NCI-H1694 treated with DMSO at 0.1 percent for 48 hours (cell line): ENCODE measurements at regions not wholly inside any gene's neighbourhood (a gene's known extent, or its start where the extent isn't known, plus 50 kb on each side); places are given as distances from the start of the nearest gene placed in this dataset.
A peak's percentile ranks its signal among the peaks of the same experiment; 100 is the strongest.

Source experiments
- DNase-seq: peaks from one replicate; lab custom pipeline; 2025; lab: John Stamatoyannopoulos, UW

DNA sequence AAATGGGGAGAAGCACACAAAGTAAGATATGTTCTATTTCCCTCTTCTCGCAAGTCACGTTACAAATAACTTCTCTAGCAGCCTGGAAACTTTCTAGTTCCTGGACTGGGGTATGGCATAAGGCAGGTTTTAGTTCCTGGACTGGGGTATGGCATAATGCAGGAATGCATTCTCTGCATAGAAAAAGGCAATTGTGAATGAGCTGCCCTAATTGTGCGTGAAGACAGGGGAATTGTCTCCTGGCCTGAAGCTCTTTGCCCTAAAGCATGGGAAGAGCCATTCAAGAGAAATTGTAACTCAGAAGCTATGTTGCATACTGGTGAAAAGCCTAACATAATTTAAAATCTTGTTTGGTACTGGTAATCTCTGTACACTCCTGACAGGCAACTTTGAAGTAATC, 54.3 kb upstream of the CBLB start:
- DNase-seq = no peak

DNA sequence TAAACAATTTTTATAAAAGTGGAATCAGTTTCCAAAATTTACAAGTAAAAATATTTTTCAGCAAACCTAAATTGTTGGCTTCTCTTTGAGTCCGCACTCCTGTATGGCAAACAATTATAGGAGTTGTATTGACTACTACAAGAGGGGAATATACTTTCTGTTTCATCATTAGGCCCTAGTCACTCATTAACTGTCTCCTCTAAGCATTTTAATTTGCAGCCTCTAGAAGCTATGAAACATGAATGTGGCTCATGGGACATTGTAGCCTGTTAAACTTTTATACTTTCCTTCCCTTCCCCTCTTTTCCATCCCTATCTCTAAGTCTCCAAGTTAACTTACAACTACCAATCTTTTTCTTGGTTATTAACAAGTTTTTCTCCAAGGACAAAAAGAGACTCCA, 58.9 kb upstream of the CBLB start:
- DNase-seq = no peak

DNA sequence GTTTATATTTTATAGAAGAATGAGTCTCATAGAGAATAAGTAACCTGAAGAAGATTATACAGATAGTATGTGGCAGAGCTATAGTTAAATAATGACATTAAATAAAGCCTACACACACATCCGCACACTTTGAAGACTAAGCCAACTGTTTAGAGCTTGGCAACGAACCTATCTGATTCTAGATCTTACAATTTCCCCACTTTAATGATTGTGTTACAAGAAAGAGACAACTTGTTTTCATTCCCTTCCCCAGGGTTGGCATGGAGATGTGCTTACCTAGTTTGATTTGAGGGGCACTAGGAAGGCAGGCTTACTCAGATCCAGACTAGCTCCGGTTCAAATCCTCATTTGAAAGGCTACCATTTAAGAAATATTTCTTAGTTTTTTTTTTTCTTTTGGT, 61.9 kb upstream of the CBLB start:
- DNase-seq = no peak

DNA sequence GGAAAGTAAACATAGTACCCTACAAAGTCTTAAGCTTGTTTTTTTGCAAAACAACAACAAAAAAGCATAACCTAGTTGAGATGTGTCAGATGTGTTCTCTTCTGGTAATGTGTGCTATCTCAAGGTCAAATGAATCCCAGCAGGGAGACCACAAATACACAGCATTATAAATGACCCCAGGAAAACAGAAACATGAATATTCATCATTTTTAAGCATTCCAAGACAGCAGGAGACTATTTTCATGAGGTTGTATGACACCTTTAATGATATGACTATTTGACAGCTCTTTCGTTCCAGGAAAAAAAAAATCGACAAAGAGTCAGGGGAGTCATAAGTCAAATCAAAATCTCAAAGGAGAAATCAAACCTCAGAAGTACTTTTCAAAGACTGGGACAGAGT, 62.7 kb upstream of the CBLB start:
- DNase-seq = no peak

DNA sequence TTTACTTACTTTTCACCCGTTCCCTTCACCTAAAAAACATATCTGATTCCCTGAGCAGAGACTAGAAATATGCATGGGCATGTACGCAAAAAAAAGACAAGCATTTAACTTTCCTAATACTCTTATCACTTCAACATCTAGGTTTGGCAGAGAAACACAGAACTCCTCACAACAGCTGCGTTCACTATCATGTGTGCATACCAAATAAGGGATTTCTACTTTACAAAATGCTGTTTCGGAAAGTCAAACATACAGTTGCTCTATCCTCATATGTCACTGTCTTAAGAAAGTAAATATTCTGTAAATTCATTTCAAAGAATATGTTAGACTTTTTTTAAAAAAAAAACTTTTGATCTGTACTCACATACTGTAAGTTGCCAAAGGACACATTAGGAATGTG, 65.1 kb upstream of the CBLB start:
- no peak for DNase-seq

DNA sequence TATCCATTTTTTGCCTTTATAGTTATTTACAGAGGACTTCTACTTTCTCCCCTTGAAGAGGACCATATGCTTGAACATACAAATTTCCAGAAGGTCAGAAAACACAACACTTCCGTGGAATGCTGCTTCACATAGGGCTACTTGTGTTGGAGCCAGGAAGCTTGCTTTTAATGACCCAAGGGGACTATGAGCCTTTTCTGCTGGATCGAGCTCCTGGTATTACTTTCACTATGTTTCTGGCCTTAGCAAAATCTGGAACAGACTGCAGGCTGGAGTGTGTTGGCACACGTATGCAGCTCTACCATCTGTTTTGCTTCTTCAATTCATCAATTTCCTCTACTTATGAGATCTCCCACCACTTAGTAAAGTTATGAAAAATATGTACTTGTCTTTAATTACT, 69.3 kb upstream of the CBLB start:
- peak; percentile 91 for DNase-seq

DNA sequence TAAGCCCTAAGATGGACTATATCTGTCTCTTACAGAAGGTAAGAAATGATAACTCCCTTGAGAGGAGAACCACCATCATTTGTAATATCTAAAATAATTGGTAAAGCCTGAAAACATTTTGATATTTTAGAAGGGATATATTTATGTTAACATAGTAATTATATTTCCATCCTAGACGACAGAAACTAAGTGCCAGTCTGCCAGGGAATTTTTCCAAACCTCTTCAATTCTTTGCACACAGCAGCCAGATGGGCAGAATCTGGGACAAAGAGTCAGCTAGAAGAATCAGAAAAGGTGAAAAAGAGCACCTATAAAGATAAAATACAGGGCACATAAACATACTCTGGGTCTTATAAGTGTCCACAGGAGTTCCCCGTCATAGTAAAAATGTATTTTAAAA, 70.0 kb upstream of the CBLB start:
- DNase-seq = peak; percentile 61

DNA sequence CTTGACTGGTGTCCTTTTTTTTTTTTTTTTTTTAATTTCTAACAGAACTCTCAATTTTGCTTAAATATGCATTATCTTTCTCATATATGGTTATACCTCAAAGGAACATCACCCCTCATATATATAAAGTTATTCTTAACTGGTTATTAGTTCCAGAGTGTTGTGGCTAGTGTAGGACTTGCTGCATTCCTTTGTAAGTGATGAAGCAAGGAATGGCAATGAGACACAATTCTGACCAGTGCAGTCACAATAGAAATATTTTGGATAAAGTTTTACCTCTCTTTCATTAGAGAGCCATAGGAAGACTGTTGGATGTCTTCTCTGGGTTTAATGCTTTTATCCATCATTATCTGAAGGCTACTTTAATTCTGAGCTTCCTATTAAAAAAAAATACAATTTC, 75.5 kb upstream of the CBLB start:
- DNase-seq = no peak

DNA sequence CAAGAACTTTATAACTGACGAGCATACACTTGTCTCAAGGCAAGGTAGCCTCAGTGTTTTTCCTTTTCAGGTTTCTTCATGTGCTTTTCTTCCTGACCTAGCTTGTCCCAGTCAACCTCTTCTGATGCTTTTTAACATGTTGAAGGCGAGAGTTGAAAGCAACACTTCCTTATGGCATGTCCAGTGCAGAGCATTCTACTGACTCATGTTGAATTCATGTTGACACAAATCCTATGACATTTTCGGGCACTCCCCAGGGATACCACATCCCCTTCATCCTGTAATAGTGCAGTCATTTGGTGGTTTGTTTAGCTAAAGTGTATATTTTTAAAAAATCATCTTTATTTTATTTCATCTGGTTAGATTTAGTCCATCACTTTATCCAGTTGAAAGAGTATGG, 75.9 kb upstream of the CBLB start:
- DNase-seq = no peak

DNA sequence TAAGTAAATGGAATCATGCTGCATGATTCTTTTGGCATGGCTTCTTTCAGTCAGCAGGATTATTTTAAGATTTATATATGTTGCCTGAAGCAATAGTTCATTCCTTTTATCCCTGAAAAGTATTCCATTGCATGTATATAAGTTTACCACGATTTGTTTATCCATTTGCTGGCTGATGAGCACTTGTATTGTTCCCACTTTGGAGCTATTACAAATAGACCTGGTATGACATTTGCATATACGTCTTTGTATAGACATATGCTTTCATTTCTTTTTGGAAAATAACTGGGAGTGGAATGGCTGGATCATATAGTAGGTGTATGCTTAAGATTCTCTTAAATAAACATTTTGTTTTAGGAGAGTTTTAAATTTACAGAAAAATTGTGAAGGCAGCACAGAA, 79.3 kb upstream of the CBLB start:
- DNase-seq = no peak

DNA sequence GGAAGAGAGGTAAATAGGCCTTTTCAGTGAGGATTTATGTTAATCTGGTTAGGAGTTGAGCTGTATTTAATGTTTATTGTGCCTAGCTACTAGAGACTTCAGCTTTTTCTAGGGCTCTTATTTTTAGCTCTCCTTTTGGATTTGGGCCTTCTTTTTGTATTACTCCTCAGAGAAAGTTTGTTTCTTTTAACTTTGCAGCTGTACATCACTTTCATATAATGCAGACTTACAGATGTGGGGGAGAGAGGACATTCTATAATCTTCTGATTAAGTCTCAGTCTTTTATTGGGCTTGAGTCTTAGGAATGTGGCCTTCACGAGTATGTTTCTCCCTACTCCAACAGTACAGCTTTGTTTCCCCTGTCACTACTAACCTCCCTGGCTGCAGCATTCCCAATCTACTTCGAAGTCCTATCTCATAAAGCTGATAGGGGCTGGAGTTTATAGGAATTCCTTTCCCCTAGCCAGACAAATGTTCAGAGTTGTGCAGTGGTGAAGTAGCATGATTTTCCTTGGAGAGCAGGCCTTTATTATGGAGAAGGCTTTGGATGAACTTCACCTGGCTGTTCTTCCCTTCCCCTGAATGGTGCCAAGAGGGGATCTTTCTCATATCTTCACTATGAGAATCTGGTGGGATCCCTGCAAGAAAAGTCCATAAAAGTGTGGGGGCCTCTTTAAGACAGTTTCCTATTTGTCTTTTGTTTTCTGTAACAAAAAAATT, 82.2 kb upstream of the CBLB start:
- DNase-seq = no peak

DNA sequence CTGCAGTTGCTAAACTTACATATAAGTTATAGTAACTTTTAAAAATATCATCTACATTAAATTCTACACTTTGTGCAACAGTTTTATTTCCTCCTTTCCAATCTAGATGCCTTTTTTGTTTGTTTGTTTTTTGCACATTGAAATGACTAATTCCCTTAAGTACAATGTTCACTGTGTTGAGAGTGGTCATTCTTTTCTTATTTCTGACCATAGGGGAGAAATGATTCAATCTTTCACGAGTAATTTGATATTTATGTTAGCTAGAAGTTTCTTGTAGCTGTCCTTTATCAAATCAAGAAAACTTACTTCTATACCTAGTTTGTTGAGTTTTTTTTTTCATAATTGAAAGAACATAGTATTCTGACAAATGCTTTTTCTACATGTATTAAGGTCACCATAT, 85.0 kb upstream of the CBLB start:
- DNase-seq = no peak

DNA sequence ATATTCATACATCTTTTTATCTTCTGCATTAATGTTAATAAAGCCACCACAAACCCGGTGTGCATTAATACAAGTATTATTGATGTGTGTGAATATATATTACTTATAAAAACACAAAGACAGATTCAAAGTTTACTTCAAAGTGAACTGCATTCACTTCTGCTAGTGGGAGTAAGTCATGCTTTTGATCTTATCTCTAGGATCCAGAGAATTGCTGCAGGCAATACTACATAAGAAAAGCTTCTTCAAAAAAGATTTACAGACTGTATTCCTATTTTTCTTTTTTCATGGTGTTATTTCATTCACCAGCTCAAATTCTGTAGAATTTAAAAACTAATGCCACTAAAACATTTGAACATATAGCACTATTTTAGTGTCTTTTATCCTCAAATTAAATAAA, 87.5 kb upstream of the CBLB start:
- no peak for DNase-seq

DNA sequence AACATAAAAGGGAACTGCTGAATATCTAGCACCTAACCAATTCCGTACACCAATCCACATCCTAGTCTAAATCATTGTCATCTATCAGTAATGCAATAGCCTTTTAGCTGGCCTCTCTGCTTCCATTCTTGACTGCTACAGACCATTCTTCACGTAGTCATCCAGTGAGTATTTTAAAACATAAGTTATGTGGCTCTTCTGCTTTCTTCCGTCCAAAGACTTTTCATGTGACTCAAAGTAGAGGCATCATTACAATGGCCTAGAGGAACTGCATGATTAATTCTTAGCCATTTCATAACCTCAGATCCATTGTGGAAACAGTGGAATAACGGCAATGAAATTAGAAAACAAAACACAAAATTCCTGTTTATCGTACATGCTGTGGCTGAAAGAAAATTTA, 88.9 kb upstream of the CBLB start:
- DNase-seq = no peak

DNA sequence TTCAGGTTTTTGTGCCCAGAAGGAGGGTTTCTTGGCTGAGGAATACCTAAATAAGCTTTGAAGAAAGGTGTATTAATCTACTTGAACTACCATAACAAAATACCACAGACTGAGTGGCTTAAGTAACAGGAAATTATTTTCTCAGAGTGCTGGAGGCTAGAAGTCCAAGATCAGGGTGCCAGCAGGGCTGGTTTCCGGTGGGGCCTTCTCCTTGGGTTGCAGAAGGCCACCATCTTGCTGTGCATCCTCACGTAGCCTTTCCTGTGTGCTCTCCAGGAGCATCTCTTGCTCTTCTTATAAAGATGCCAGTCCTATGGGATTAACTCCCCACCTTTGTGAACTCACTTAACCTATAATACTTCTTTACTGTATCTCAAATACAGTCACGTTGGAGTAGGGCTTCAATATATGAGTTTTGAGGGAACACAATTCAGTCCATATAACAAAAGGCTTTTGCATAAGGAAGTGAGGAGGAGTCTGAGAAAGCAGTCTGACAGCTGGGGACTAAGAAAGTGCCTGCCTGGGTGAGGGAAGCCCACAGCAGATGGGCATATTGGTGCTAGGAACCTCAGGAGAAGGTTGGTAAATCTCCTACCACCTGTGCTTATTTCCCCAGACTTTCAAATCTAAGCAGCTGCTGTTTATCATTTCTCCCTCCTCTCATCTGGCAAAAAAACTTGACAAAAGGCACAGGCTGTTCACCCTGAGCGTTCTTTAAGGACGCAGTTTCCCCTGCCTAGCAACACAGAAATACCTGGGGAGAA, 89.6 kb upstream of the CBLB start:
- DNase-seq = no peak

DNA sequence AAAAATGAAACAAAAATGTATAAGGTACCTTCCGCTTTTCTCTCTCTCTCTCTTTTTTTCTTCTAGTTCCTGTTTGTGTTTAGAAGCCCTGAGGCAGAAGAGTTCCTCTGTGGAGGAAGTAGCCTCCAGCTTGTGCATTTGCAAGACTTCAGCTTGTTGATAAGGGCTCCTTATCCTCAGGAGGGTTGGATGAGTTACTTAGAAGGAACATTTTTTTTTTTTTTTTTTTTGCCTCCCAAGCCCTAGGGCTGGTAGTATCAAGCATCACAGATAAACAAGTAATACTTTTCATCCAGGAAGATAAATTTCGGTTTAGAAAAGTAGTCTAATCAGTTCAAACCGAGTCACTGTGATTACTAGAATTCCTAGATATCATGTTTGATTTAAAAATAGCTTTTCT, 91.0 kb upstream of the CBLB start:
- DNase-seq = no peak

DNA sequence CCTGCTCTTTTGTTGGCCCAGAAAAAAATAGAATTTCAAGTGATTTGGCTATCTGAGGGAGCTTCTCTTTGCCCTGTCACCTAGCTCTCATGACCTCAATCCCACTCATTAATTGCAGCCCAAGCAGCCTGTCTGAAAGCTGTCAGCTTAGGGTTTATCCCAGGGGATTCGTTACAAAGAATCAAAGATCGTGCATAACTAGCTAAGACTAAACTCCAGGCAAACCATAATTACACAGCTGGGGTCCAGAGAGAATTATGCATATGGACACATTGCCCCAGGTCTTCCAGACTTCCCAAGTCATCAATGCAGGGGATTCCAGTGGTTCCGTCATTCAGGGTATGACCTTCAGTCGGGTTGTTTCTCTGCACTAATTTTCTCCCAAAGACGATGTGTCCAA, 91.6 kb upstream of the CBLB start:
- DNase-seq = no peak

DNA sequence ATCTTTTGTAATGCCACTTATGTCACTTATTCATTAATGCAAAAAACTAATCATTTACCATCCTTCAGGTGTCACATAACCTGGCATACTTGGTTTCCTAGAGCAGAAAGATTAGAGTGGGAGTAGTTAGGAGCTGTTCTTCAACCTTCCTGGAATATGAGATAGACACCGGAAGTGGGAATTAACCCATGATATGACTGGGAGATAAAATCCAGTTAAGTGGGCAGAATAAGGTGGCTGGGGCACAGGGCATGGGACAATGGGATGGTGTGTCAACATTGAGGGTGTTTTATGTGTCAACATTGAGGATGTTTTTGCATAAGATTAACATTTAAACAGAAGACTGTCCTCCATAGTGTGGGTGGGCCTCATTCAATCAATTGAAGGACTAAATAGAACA, 94.3 kb upstream of the CBLB start:
- DNase-seq = no peak

DNA sequence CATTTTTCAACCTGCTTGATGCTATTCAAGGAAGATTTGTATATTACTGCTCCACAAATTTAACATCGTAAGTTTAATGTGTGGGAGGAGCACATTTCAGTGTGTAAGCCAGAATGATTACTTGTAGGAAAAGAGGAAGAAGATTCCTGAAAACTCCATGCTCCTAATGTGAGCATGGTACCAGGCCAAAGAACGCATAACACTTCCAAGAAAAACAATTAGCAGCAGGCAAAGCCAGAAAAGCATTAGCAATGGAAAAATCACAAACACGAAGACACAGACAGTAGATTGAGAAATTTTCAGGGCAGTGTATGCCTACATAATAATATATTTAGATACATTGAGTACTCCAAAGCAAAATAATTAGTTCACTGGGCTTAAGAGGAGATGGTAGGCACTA, 96.6 kb upstream of the CBLB start:
- no peak for DNase-seq

DNA sequence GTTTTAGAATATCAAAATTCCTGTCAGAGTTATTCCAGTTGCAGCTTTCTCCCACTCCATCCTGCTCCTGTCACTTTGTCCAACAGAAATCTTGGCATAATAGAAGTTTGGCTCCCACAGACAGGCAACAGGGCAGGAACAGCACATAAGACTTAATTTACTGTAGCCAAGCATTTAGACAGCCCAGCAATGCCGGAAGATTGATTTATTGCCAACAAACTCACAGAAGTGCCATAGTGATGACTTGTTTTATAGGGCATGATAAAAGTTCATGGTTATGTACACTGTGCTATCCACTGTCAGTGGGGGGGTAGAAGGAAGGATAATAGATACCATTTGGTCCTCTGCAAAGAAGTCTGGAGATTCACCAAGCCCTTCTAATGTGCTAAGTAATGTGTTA, 98.3 kb upstream of the CBLB start:
- no peak for DNase-seq

DNA sequence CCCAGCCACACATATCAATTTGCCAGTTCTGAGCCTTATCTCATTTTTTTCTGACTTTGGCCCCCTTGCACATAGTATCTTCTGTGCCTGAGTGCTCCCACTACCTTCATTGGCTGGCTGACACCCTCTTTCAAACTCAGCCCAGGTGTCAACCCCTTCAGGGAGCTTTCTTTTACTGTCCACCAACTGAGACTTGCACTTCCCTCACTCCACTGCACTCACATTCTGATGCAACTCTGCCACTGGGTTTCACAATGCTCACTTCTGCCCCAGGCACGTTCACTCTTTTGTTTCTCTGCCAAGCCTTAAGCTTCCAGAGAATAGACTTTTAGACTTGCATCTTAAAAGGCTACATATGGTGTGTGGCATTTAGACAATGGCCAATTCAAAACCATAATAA, 101.5 kb upstream of the CBLB start:
- no peak for DNase-seq

DNA sequence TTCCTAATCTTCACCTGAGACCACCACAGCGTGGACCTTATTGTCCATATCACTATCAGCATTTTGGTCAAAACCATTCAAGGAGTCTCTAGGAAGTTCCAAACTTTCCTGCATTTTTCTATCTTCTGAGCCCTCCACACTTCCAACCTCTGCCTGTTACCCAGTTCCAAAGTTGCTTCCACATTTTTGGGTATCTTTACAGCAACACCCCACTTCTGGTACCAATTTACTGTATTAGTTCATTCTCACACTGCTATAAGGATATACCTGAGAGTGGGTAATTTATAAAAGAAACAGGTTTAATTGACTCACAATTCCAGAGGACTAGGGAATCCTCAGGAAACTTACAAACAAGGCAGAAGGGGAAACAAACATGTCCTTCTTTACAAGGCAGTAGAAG, 103.3 kb upstream of the CBLB start:
- no peak for DNase-seq

DNA sequence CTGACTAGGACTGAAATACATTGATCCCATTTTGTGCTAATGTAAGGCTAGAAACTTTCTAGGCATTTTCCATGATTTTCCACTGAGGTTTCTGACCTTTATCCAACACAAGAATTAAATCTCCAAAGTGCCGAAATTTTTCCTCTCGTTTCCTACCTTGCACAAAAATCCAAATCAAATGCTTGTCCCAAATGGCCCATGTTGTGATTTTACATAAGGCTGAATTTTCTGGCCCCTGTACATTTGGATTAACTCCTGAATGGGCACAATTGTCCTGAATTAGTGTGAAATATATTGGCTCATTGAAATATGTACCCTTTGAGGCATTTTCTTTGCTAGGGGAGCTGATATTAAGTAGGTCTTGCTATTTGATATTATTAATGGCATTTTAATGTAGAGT, 105.6 kb upstream of the CBLB start:
- DNase-seq = no peak

DNA sequence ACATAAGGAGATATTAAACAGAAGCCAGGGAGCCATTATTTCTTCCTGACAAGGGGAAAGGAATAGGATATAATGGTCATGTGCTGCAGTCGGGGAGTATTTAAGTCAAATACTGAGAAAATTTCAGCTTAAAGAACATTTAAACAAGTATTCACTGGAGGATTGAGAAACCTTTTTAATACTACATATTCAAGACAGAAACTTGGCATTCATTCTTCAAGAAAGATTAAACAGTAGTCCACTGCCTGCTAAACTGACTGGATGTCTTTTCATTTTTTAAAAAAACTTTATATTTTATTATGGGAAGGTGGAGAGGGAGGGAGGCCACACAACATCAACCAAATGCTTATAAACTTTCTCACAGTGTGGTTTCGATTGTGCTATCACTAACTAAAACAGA, 107.4 kb upstream of the CBLB start:
- DNase-seq = no peak
